GM19099 (cell line): ENCODE measurements at regions not wholly inside any gene's neighbourhood (a gene's known extent, or its start where the extent isn't known, plus 50 kb on each side); places are given as distances from the start of the nearest gene placed in this dataset.

Experiments
- POLR2A ChIP-seq: IDR thresholded peaks from 3 replicates; pipeline ENCODE4 v1.6.1; 2011; ENCODE audit warnings: low read depth; ENCODE audit not compliant: insufficient read length; ENCODE audit errors: extremely low read depth

GRCh38 chrX:40877887-40878286, 142.5 kb upstream of the MED14 start:
- TF ChIP-seq POLR2A, result no peak

DNA sequence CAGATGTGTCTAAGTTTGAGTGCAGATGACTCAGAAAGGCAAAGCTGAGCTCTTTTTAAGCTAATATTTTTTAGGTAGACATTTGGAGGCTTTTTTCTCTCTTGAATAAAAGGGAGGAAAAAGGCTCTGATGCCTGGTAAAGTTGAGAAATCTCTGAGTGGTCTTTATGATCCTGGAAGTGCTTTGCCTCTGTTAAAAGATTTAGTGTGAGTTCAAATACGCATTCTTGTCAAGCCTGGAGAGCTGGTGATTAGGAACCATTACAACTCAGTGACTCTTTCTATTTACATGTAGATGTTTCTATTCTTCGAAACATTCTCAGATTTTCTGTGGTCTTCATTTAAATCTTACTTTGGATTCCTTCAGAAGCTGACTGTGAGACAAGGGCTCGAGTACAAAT, 143.4 kb upstream of the MED14 start:
- TF ChIP-seq POLR2A, result no peak

DNA sequence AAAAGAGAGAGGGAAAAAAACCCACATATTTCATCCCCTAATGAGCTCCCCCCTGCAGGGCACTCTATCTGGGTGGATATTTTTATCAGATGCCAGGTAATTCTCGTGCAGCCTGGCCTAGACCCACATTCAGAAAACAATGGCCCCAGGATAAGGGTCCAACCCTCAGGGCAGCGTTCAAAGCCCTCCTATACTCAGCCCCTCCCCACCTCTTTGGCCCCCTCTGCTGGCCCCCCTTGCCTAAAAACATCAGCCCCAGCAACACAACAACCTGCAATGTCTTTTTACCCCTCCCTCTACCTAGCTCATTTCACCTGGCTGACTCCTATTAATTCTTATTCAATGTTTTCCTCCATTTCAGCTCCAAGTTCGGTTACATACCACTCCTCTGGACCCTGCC, 145.4 kb upstream of the MED14 start:
- TF ChIP-seq POLR2A, result no peak

GRCh38 chrX:40883021-40883619, 147.8 kb upstream of the MED14 start:
- TF ChIP-seq POLR2A, result no peak

GRCh38 chrX:40885989-40886388, 150.6 kb upstream of the MED14 start:
- TF ChIP-seq POLR2A, result no peak

DNA sequence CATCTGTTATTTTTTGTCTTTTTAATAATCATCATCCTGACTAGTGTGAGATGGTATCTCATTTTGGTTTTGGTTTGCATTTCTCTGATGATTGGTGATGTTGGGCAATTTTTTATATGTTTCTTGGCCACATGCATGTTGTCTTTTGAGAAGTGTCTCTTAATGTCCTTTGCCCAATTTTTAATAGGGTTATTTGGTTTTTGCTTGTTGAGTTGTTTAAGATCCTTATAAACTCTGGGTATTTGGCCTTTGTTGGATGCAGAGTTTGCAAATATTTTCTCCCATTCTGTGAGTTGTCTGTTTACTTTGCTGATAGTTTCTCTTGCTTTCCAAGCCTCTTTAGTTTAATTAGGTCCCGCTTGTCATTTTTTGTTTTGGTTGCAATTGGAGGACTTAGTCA, 152.1 kb upstream of the MED14 start:
- TF ChIP-seq POLR2A, result no peak

DNA sequence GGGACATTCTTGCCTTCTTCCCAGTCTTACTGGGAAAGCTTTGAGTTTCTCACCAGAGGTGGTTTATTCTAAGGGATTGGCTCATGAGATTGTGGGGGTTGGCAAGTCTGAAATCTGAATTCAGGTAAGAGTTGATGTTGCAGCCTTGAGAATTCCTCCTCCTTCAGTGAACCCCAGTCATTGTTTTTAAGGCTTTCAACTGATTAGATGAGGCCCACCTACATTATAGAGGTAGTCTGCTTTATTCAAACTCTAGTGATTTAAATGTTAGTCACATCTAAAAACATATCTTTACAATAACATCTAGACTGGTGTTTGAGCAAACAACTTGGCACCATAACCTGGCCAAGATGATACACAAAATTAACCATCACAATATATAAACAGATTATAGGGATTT, 156.5 kb upstream of the MED14 start:
- no peak for TF ChIP-seq POLR2A

GRCh38 chrX:40893251-40893910, 158.0 kb upstream of the MED14 start:
- TF ChIP-seq POLR2A, result no peak

DNA sequence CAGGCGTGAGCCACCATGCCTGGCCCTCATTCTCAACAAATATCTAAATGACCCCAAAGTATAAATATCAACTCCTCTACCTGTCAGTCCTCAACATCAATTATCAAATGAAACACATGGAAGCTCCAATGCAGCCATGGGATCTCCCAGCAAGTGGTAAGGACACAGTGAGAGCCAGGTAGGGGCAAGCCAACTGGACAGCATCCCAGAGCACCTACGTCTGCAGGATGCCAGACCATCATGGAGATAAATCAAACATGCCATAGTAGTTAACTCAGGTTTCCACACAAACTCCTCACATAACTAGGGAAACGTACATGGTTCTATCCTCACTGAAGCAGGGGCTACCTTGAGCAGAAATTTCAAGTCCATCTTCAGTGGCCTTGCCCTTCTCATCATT, 159.9 kb upstream of the MED14 start:
- TF ChIP-seq POLR2A, result no peak

GRCh38 chrX:40897718-40898270, 162.5 kb upstream of the MED14 start:
- TF ChIP-seq POLR2A, result no peak

DNA sequence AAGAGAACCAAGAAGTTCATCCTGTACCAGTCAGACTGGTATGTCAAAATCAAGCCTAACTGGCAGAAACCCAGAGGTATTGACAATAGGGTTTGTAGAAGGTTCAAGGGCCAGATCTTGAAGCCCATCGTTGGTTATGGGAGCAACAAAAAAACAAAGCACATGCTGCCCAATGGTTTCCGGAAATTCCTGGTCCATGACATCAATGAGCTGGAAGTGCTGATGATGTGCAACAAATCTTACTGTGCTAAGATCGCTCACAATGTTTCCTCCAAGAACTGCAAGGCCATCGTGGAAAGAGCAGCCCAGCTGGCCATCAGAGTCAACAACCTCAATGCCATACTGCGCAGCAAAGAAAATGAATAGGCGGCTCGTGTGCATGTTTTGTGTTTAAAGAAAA, 172.7 kb upstream of the MED14 start:
- TF ChIP-seq POLR2A, result no peak

DNA sequence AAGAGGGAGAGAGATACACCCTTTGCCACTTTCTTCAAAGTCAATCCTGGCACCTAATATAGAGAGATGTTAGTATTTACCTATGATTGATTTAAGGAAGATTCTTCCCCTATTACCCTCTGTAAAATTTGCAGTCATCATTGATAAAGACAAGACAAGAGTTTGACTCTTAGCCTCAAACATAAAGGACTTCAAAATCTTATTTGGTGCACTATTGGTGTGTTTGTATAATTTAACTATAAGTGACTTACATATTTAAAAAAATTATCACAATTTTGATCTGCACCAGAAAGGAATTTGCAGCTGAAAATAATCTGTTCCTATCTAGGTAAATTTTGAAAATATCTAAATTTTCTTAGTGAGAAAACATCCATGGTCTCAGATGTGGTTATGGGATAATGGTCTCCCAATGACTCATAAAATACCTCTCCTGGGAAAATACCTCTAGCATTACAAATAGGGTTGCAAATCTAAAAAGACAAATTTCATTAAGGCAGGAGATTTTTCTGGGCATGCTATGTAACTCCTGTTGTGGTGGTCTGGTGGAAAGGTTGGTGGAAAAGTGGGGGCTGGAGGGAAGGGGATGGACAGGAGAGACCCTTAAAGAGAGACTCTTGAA, 173.6 kb upstream of the MED14 start:
- TF ChIP-seq POLR2A, result no peak

- TF ChIP-seq POLR2A, result no peak
These were observed 173.1 kb upstream of the USP9X start for GRCh38 chrX:40912166-40912565.

GRCh38 chrX:40912576-40912975, 172.7 kb upstream of the USP9X start:
- TF ChIP-seq POLR2A, result no peak

DNA sequence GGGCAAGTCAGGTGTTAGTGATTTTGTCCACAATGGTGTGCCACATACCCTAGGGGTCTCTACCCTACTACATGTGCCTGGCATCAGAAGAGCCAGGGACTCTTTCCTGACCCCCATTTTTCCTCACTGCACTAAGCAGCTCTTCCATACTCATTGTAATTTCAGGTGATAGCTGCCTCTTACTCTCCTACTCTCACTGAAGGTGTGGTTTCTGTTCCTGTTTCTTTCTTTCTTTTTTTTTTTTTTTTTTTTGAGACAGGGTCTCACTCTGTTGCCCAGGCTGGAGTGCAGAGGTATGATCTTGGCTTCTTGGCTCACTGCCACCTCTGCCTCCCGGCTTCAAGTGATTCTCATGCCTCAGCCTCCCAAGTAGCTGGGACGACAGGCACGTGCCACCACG, 164.9 kb upstream of the USP9X start:
- TF ChIP-seq POLR2A, result no peak

- TF ChIP-seq POLR2A, result no peak
These were observed 162.9 kb upstream of the USP9X start for GRCh38 chrX:40922307-40922706.
